WERI-Rb-1 (cell line): ENCODE measurements at regions not wholly inside any gene's neighbourhood (a gene's known extent, or its start where the extent isn't known, plus 50 kb on each side); places are given as distances from the start of the nearest gene placed in this dataset.

Source experiments
- DNase-seq: peaks from one replicate; pipeline ENCODE4 v3.0.0-alpha.2; 2020
- H3K27ac ChIP-seq: fragments of 250-450 bp; sonication (Bioruptor Pico); 2 replicates; pipeline ENCODE4 v1.5.1; 2020; ENCODE audit warnings: mild to moderate bottlenecking, moderate library complexity
- H3K27me3 ChIP-seq: fragments of 250-450 bp; sonication (Bioruptor Pico); 2 replicates; pipeline ENCODE4 v1.5.1; 2021; ENCODE audit warnings: mild to moderate bottlenecking, low read depth, moderate library complexity; ENCODE audit not compliant: insufficient read depth, severe bottlenecking
- H3K36me3 ChIP-seq: fragments of 250-450 bp; sonication (Bioruptor Pico); 2 replicates; pipeline ENCODE4 v1.5.1; 2020; ENCODE audit warnings: mild to moderate bottlenecking, moderate library complexity
- H3K4me3 ChIP-seq: 2 replicates; pipeline ENCODE4 v1.5.1; 2011; ENCODE audit warnings: low read depth, mild to moderate bottlenecking, control low read depth, low read length
- H3K9me3 ChIP-seq: fragments of 250-450 bp; sonication (Bioruptor Pico); 2 replicates; pipeline ENCODE4 v1.5.1; 2021; ENCODE audit warnings: mild to moderate bottlenecking, moderate library complexity; ENCODE audit not compliant: severe bottlenecking
- CTCF ChIP-seq: IDR thresholded peaks from 2 replicates; pipeline ENCODE4 v1.5.1; 2011; ENCODE audit warnings: low read depth, mild to moderate bottlenecking, control low read depth, inconsistent platforms, low read length

GRCh38 chr6:118710616-118711015 is 59.2 kb upstream of the CEP85L start:
- Histone ChIP-seq H3K27ac (no peak overlapping the region), H3K36me3 (no peaks in the 10 kb centered on the region), H3K9me3 (no peaks in the 10 kb centered on the region), H3K4me3 (no peak overlapping the region), H3K27me3 (no peaks in the 10 kb centered on the region)
- no peak for DNase-seq
- no peak for TF ChIP-seq CTCF

- no peak for TF ChIP-seq CTCF
- no peak for DNase-seq
- Histone ChIP-seq H3K27me3 (no peaks in the 10 kb centered on the region), H3K9me3 (no peaks in the 10 kb centered on the region), H3K36me3 (no peaks in the 10 kb centered on the region), H3K27ac (peak overlapping the region; percentile 45), H3K4me3 (no peak overlapping the region)
These were observed 58.5 kb upstream of the CEP85L start for GRCh38 chr6:118709859-118710350.

- no peak overlapping the region; the same call in 1 of the 2 replicates for H3K27ac ChIP-seq
- H3K9me3 ChIP-seq = no peaks in the 10 kb centered on the region
- no peak for TF ChIP-seq CTCF
- H3K36me3 ChIP-seq = no peaks in the 10 kb centered on the region
- DNase-seq = no peak
- no peak overlapping the region for H3K4me3 ChIP-seq
- no peaks in the 10 kb centered on the region for H3K27me3 ChIP-seq
These were observed 57.4 kb upstream of the CEP85L start for GRCh38 chr6:118708744-118709143.

- H3K27ac ChIP-seq = no peak overlapping the region
- DNase-seq = no peak
- H3K36me3 ChIP-seq = no peaks in the 10 kb centered on the region
- H3K4me3 ChIP-seq = no peak overlapping the region
- no peak for TF ChIP-seq CTCF
- no peaks in the 10 kb centered on the region for H3K27me3 ChIP-seq
- no peaks in the 10 kb centered on the region for H3K9me3 ChIP-seq
These were observed 56.7 kb upstream of the CEP85L start for GRCh38 chr6:118708055-118708454.

DNA sequence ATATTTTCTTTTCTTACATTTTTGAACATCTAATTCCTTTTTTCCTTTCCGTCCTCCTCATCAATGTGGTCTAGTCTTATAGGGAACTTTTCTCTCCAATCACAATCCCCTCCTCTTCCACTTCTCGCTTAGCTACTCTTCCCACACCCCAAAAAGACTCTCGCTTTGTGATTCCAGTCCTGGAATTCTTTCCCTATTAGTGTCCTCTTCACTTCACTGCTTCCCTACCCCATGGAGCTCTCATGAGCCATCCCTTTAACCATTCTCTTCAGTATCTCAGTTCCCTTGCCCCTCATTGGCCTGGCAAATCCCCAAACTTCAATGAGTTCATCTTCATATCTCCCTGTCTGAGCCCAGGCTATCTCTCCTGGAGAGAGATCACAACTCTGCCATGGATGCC is 55.3 kb upstream of the CEP85L start:
- no peak overlapping the region for H3K27ac ChIP-seq

More for the DNA sequence above, 55.3 kb upstream of the CEP85L start:
- no peak for TF ChIP-seq CTCF
- H3K36me3 ChIP-seq = no peaks in the 10 kb centered on the region
- no peak for DNase-seq
- H3K4me3 ChIP-seq = no peak overlapping the region
- H3K9me3 ChIP-seq = no peaks in the 10 kb centered on the region
- no peaks in the 10 kb centered on the region for H3K27me3 ChIP-seq
